Thyroid gland (tissue), 4 donors: ENCODE measurements at regions not wholly inside any gene's neighbourhood (a gene's known extent, or its start where the extent isn't known, plus 50 kb on each side); places are given as distances from the start of the nearest gene placed in this dataset.

Experiments used
- DNase-seq, 2 donors: peaks; one replicate each; pipeline ENCODE4 v3.0.0-alpha.2; 2019
- H3K27ac ChIP-seq, 3 donors: fragments of 200-600 bp; sonication (generic); 1 replicate in 2 of 3; 2 replicates in 1 of 3; pipeline ENCODE4 v1.5.1; 2016 to 2019; ENCODE audit warnings: mild to moderate bottlenecking in 1 of 3, moderate library complexity in 1 of 3
- H3K27me3 ChIP-seq: fragments of 200-600 bp; sonication (generic); one replicate; pipeline ENCODE4 v1.5.1; 2019
- H3K36me3 ChIP-seq, 2 donors: fragments of 200-600 bp; sonication (generic); one replicate each; pipeline ENCODE4 v1.5.1; 2016 to 2019
- H3K4me1 ChIP-seq, 2 donors: fragments of 200-600 bp; sonication (generic); one replicate each; pipeline ENCODE4 v1.5.1; 2017 to 2019
- H3K4me3 ChIP-seq, 3 donors: fragments of 200-600 bp; sonication (generic); replicated peaks in 1 of 3; 1 replicate in 2 of 3; 2 replicates in 1 of 3; pipeline ENCODE4 v1.5.1; 2016; ENCODE audit warnings: mild to moderate bottlenecking in 1 of 3
- H3K9me3 ChIP-seq: fragments of 200-600 bp; sonication (generic); one replicate; pipeline ENCODE4 v1.5.1; 2017
- CTCF ChIP-seq, 6 experiments: fragments of 200-600 bp in 3 of 6; fragments of 450-650 bp in 3 of 6; sonication (generic) in 3 of 6; IDR thresholded peaks; one replicate each; pipeline ENCODE4 v1.5.1; 2016 to 2019; ENCODE audit warnings: antibody characterized with exemption in 6 of 6, mild to moderate bottlenecking in 2 of 6, inconsistent platforms in 1 of 6, moderate library complexity in 1 of 6
- POLR2A ChIP-seq, 2 donors: fragments of 450-650 bp; IDR thresholded peaks; one replicate each; pipeline ENCODE4 v1.6.1; 2017; ENCODE audit warnings: antibody characterized with exemption in 2 of 2, mild to moderate bottlenecking in 2 of 2, moderate library complexity in 1 of 2
- WGBS, 2 donors: methylation state at CpG; one replicate each; pipeline ENCODE4 v1.1.5; 2017; 5-methylcytosine and 5-hydroxymethylcytosine counted together
- intact Hi-C: fragments of 100-400 bp; cut with DNase I; formaldehyde crosslinking; loops from one replicate; pipeline ENCODE4 v1.15.1; 2023

GRCh38 chr17:17420082-17420481, 56.7 kb upstream of the MED9 start:
- peak; percentile 44 to 63 for DNase-seq
- TF ChIP-seq CTCF (IDR thresholded peaks at IDR 0.05): no peak
- no peak for TF ChIP-seq POLR2A (IDR thresholded peaks at IDR 0.05)
- Histone ChIP-seq H3K4me3 (no peak overlapping the region), H3K27me3 (no peaks in the 10 kb centered on the region), H3K9me3 (no peaks in the 10 kb centered on the region), H3K27ac (peak overlapping the region; percentile 77 to 79 (median 78)), H3K36me3 (no peaks in the 10 kb centered on the region), H3K4me1 (peaks cover 38 to 43% of the 10 kb centered on the region in 2 donors)
- intact Hi-C loops: no loop called here
- WGBS, 2 donors: 33 to 58% methylated on average over 4 of the region's 4 CpGs

GRCh38 chr17:17420561-17421269, 56.1 kb upstream of the MED9 start:
- peaks cover 37 to 39% of the 10 kb centered on the region in 2 donors for H3K4me1 ChIP-seq
- peak overlapping the region in 2 of 3 donors; percentile 78 to 79 for H3K27ac ChIP-seq
- H3K9me3 ChIP-seq: no peaks in the 10 kb centered on the region
- no peaks in the 10 kb centered on the region for H3K27me3 ChIP-seq
- WGBS, 2 donors: 69 to 81% methylated on average over 16 of the region's 16 CpGs
- H3K36me3 ChIP-seq: no peaks in the 10 kb centered on the region
- peak; percentile 45 to 53 for DNase-seq
- H3K4me3 ChIP-seq: no peak overlapping the region
- intact Hi-C loops: no loop called here
- no peak for TF ChIP-seq POLR2A (IDR thresholded peaks at IDR 0.05)
- no peak for TF ChIP-seq CTCF (IDR thresholded peaks at IDR 0.05)

- 97 to 98% methylated on average over 10 of the region's 10 CpGs for WGBS, 2 donors
- TF ChIP-seq CTCF (IDR thresholded peaks at IDR 0.05): no peak
- TF ChIP-seq POLR2A (IDR thresholded peaks at IDR 0.05): no peak
- Histone ChIP-seq H3K36me3 (no peaks in the 10 kb centered on the region), H3K27ac (peak overlapping the region in 1 of 3 donors; percentile 41), H3K4me3 (no peak overlapping the region), H3K4me1 (peaks cover 30% of the 10 kb centered on the region in 2 donors), H3K9me3 (no peaks in the 10 kb centered on the region), H3K27me3 (no peaks in the 10 kb centered on the region)
- intact Hi-C loops: no loop called here
- no peak for DNase-seq
These were observed 55.2 kb upstream of the MED9 start for GRCh38 chr17:17421346-17422216.

DNA sequence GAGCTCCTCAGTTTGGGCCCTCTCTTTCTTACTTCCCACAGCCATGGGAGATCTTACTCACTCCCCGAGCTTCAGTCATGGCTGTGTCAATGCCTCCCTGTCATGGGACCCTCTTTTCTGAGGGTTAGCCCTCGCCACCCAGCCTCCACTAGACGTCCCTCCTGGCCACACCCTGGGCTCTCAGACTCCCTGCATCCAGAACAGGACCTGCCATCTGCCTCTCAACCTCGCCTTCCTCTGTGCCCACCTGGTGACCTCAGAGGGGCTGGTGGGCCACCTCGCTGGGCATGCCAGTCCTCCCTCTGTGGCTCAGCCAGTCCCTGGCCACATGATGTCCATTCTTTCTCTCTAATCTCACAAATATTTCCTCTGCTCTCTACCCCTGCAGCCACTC, 54.6 kb upstream of the MED9 start:
- H3K4me1 ChIP-seq: peaks cover 24 to 25% of the 10 kb centered on the region in 2 donors
- intact Hi-C loops: no loop called here
- no peaks in the 10 kb centered on the region for H3K36me3 ChIP-seq
- no peak for DNase-seq
- TF ChIP-seq CTCF (IDR thresholded peaks at IDR 0.05): no peak
- TF ChIP-seq POLR2A (IDR thresholded peaks at IDR 0.05): no peak
- no peak overlapping the region for H3K4me3 ChIP-seq
- no peak overlapping the region for H3K27ac ChIP-seq
- H3K27me3 ChIP-seq: no peaks in the 10 kb centered on the region
- WGBS, 2 donors: 90 to 93% methylated on average over 5 of the region's 5 CpGs
- H3K9me3 ChIP-seq: no peaks in the 10 kb centered on the region

DNA sequence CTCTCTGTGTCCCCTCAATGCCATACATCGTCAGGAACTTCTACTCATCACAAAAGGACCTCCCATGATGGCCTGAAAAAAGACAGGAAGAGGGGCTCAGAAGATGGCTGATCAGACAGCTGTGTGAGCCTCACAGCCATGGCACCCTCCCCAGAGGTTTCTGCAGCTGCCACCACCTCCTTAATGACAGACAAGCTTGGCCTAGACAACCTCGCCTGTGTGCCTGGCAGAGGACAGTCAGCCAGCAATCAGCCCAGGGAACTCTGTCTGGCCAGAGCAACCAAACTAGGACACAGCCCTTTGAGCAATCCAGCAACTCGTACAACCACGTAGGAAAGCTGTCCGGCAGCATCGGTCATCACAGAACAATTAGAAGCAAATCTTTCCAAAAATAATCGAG, 54.2 kb upstream of the MED9 start:
- Histone ChIP-seq H3K36me3 (no peaks in the 10 kb centered on the region), H3K4me1 (peaks cover 24 to 25% of the 10 kb centered on the region in 2 donors), H3K27me3 (no peaks in the 10 kb centered on the region), H3K4me3 (no peak overlapping the region), H3K27ac (no peak overlapping the region), H3K9me3 (no peaks in the 10 kb centered on the region)
- TF ChIP-seq CTCF (IDR thresholded peaks at IDR 0.05): no peak
- TF ChIP-seq POLR2A (IDR thresholded peaks at IDR 0.05): no peak
- DNase-seq: no peak
- intact Hi-C loops: no loop called here
- 91 to 95% methylated on average over 7 of the region's 7 CpGs for WGBS, 2 donors
